Keratinocyte (primary cell): ENCODE measurements at regions not wholly inside any gene's neighbourhood (a gene's known extent, or its start where the extent isn't known, plus 50 kb on each side); places are given as distances from the start of the nearest gene placed in this dataset.

Source experiments
- CTCF ChIP-seq, 3 experiments: IDR thresholded peaks in 1 of 3; conservative IDR thresholded peaks in 1 of 3; optimal IDR thresholded peaks in 1 of 3; 2 replicates in 2 of 3; 3 replicates in 1 of 3; pipeline versions ENCODE3 to v1.5.1; 2011; ENCODE audit warnings: low read length in 3 of 3, mild to moderate bottlenecking in 3 of 3, moderate library complexity in 2 of 3, control low read depth in 1 of 3, inconsistent platforms in 1 of 3; ENCODE audit not compliant: insufficient read depth in 2 of 3; ENCODE audit errors: extremely low read depth in 1 of 3
- EZH2 ChIP-seq: IDR thresholded peaks from one replicate; pipeline ENCODE4 v1.6.1; 2012; ENCODE audit warnings: inconsistent platforms, mild to moderate bottlenecking, low read length, moderate library complexity

DNA sequence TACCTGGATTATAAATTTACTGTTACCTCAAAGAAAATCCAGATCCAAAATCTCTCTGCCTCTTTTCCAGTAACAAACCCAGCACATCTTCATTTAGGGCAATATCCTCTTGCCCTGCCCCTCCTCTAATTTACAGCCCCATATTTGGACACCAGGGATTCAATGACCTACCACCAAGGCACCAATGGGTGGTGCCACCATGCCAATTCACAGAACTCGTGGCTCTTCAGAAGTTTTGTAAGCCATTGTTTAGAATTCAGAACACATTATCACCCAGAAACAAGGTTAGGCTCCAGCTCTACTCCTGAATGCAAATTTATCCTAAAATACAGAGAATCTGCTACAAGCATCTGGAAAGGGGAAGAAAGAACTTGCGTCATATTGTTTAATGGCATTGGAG lies 67.8 kb upstream of the SASH1 start:
- TF ChIP-seq CTCF (optimal IDR thresholded peaks at IDR 0.05 in 1 of 3, IDR thresholded peaks at IDR 0.05 in 1 of 3, conservative IDR thresholded peaks at IDR 0.05 in 1 of 3; ENCODE audit: extremely low read depth in 1 of 3, insufficient read depth in 2 of 3, low read length in 3 of 3) (no peak), EZH2 (no peak)
